ENCODE measurements at regions not wholly inside any gene's neighbourhood (a gene's known extent, or its start where the extent isn't known, plus 50 kb on each side); places are given as distances from the start of the nearest gene placed in this dataset.

GRCh38 chr19:32265995-32266394, 79.4 kb upstream of the ZNF507 start:
- Histone ChIP-seq H3K4me3 (ENCODE audit: low read length) (no peak overlapping the region), H3K79me2 (ENCODE audit: control insufficient read depth, insufficient read depth, low read length) (no peaks in the 10 kb centered on the region), H2AK5ac (ENCODE audit: low read length) (no peak overlapping the region), H3K79me1 (ENCODE audit: low read length) (no peaks in the 10 kb centered on the region), H4K5ac (ENCODE audit: low read length) (no peak overlapping the region), H2BK120ac (ENCODE audit: low read depth, low read length) (no peak overlapping the region), H3K27ac (ENCODE audit: low read depth, low read length) (no peak overlapping the region), H2BK15ac (replicated peaks; ENCODE audit: low read depth) (no peak overlapping the region), H3K4ac (ENCODE audit: low read depth, low read length) (no peak overlapping the region), H3K27me3 (ENCODE audit: insufficient read depth, low read length, poor library complexity) (no peaks in the 10 kb centered on the region), H3K4me2 (ENCODE audit: low read length) (no peak overlapping the region), H2BK5ac (ENCODE audit: low read length) (no peak overlapping the region), H3K4me1 (ENCODE audit: control insufficient read depth, low read depth, low read length) (no peaks in the 10 kb centered on the region), H3K23ac (ENCODE audit: low read length) (no peak overlapping the region), H3K9ac (ENCODE audit: low read length) (no peak overlapping the region), H3K56ac (ENCODE audit: low read length) (no peak overlapping the region), H3K36me3 (ENCODE audit: control insufficient read depth, insufficient read depth, low read length) (no peaks in the 10 kb centered on the region), H4K8ac (ENCODE audit: low read depth, low read length) (no peak overlapping the region), H3K18ac (ENCODE audit: low read length) (no peak overlapping the region)
- peak; percentile 63 for DNase-seq
- WGBS (ENCODE audit: extremely low coverage, insufficient coverage, low lambda C conversion rate), result no CpG with 5 or more reads among the region's 5 CpGs

GRCh38 chr19:32266460-32266859, 79.0 kb upstream of the ZNF507 start:
- Histone ChIP-seq H3K79me1 (ENCODE audit: low read length) (no peaks in the 10 kb centered on the region), H3K27ac (ENCODE audit: low read depth, low read length) (no peak overlapping the region), H2BK15ac (replicated peaks; ENCODE audit: low read depth) (no peak overlapping the region), H3K4ac (ENCODE audit: low read depth, low read length) (no peak overlapping the region), H4K8ac (ENCODE audit: low read depth, low read length) (no peak overlapping the region), H3K4me1 (ENCODE audit: control insufficient read depth, low read depth, low read length) (no peaks in the 10 kb centered on the region), H3K23ac (ENCODE audit: low read length) (no peak overlapping the region), H2BK120ac (ENCODE audit: low read depth, low read length) (no peak overlapping the region), H3K79me2 (ENCODE audit: control insufficient read depth, insufficient read depth, low read length) (no peaks in the 10 kb centered on the region), H3K36me3 (ENCODE audit: control insufficient read depth, insufficient read depth, low read length) (no peaks in the 10 kb centered on the region), H3K4me2 (ENCODE audit: low read length) (no peak overlapping the region), H2BK5ac (ENCODE audit: low read length) (no peak overlapping the region), H2AK5ac (ENCODE audit: low read length) (no peak overlapping the region), H4K5ac (ENCODE audit: low read length) (no peak overlapping the region), H3K4me3 (ENCODE audit: low read length) (no peak overlapping the region), H3K27me3 (ENCODE audit: insufficient read depth, low read length, poor library complexity) (no peaks in the 10 kb centered on the region), H3K18ac (ENCODE audit: low read length) (no peak overlapping the region), H3K56ac (ENCODE audit: low read length) (no peak overlapping the region), H3K9ac (ENCODE audit: low read length) (no peak overlapping the region)
- DNase-seq, result no peak
- WGBS (ENCODE audit: extremely low coverage, insufficient coverage, low lambda C conversion rate), result no CpG with 5 or more reads among the region's 5 CpGs

DNA sequence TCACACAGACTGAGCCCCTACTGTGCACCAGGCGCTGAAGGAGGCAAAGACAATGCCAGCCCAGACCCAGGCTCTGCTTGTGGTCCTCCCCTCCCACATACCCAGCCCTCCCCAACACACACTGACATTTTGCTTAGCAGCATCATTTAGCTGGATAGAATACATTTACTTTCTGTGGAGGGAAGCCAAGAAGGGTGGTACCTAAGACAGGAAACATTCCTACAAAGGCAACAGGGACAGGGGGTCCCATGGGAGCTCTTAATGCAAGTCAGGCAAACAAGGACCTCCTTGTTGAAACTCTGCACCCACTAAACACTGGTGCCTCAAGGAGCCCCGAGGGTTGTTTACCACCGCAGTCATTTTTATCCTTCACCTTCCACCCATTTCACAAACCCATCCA, 77.0 kb upstream of the ZNF507 start:
- no peaks in the 10 kb centered on the region for H3K79me2 ChIP-seq (ENCODE audit: control insufficient read depth, insufficient read depth, low read length)
- no peak overlapping the region for H2BK120ac ChIP-seq (ENCODE audit: low read depth, low read length)
- H3K4ac ChIP-seq (ENCODE audit: low read depth, low read length), result no peak overlapping the region
- DNase-seq, result no peak
- no peak overlapping the region for H4K8ac ChIP-seq (ENCODE audit: low read depth, low read length)
- no peak overlapping the region for H2AK5ac ChIP-seq (ENCODE audit: low read length)
- no peak overlapping the region for H4K5ac ChIP-seq (ENCODE audit: low read length)
- H3K4me1 ChIP-seq (ENCODE audit: control insufficient read depth, low read depth, low read length), result no peaks in the 10 kb centered on the region
- no CpG with 5 or more reads among the region's 3 CpGs for WGBS (ENCODE audit: extremely low coverage, insufficient coverage, low lambda C conversion rate)
- H3K27me3 ChIP-seq (ENCODE audit: insufficient read depth, low read length, poor library complexity), result no peaks in the 10 kb centered on the region
- no peaks in the 10 kb centered on the region for H3K79me1 ChIP-seq (ENCODE audit: low read length)
- H2BK15ac ChIP-seq (replicated peaks; ENCODE audit: low read depth), result no peak overlapping the region
- no peak overlapping the region for H3K18ac ChIP-seq (ENCODE audit: low read length)
- no peak overlapping the region for H3K4me2 ChIP-seq (ENCODE audit: low read length)
- no peak overlapping the region for H3K56ac ChIP-seq (ENCODE audit: low read length)
- no peak overlapping the region for H3K4me3 ChIP-seq (ENCODE audit: low read length)
- no peak overlapping the region for H3K23ac ChIP-seq (ENCODE audit: low read length)
- H2BK5ac ChIP-seq (ENCODE audit: low read length), result no peak overlapping the region
- H3K9ac ChIP-seq (ENCODE audit: low read length), result no peak overlapping the region
- no peaks in the 10 kb centered on the region for H3K36me3 ChIP-seq (ENCODE audit: control insufficient read depth, insufficient read depth, low read length)
- no peak overlapping the region for H3K27ac ChIP-seq (ENCODE audit: low read depth, low read length)

- H4K8ac ChIP-seq (ENCODE audit: low read depth, low read length), result no peak overlapping the region
- no peak overlapping the region for H4K5ac ChIP-seq (ENCODE audit: low read length)
- H2AK5ac ChIP-seq (ENCODE audit: low read length), result no peak overlapping the region
- H3K27ac ChIP-seq (ENCODE audit: low read depth, low read length), result no peak overlapping the region
- H2BK15ac ChIP-seq (replicated peaks; ENCODE audit: low read depth), result no peak overlapping the region
- no peaks in the 10 kb centered on the region for H3K36me3 ChIP-seq (ENCODE audit: control insufficient read depth, insufficient read depth, low read length)
- H3K9ac ChIP-seq (ENCODE audit: low read length), result no peak overlapping the region
- no peak overlapping the region for H2BK5ac ChIP-seq (ENCODE audit: low read length)
- no CpG with 5 or more reads among the region's 5 CpGs for whole genome bisulfite sequencing (ENCODE audit: extremely low coverage, insufficient coverage, low lambda C conversion rate)
- H3K4me3 ChIP-seq (ENCODE audit: low read length), result no peak overlapping the region
- H3K4ac ChIP-seq (ENCODE audit: low read depth, low read length), result no peak overlapping the region
- no peak overlapping the region for H3K56ac ChIP-seq (ENCODE audit: low read length)
- no peak overlapping the region for H2BK120ac ChIP-seq (ENCODE audit: low read depth, low read length)
- no peaks in the 10 kb centered on the region for H3K79me2 ChIP-seq (ENCODE audit: control insufficient read depth, insufficient read depth, low read length)
- no peaks in the 10 kb centered on the region for H3K79me1 ChIP-seq (ENCODE audit: low read length)
- H3K23ac ChIP-seq (ENCODE audit: low read length), result no peak overlapping the region
- no peak overlapping the region for H3K4me2 ChIP-seq (ENCODE audit: low read length)
- H3K4me1 ChIP-seq (ENCODE audit: control insufficient read depth, low read depth, low read length), result no peaks in the 10 kb centered on the region
- no peak for DNase-seq
- no peak overlapping the region for H3K18ac ChIP-seq (ENCODE audit: low read length)
- no peaks in the 10 kb centered on the region for H3K27me3 ChIP-seq (ENCODE audit: insufficient read depth, low read length, poor library complexity)
Measured at GRCh38 chr19:32269831-32270230, 75.6 kb upstream of the ZNF507 start.

- H2AK5ac ChIP-seq (ENCODE audit: low read length), result no peak overlapping the region
- H3K27me3 ChIP-seq (ENCODE audit: insufficient read depth, low read length, poor library complexity), result no peaks in the 10 kb centered on the region
- H2BK5ac ChIP-seq (ENCODE audit: low read length), result no peak overlapping the region
- H4K5ac ChIP-seq (ENCODE audit: low read length), result no peak overlapping the region
- H3K36me3 ChIP-seq (ENCODE audit: control insufficient read depth, insufficient read depth, low read length), result no peaks in the 10 kb centered on the region
- H3K23ac ChIP-seq (ENCODE audit: low read length), result no peak overlapping the region
- H3K4me2 ChIP-seq (ENCODE audit: low read length), result no peak overlapping the region
- H3K56ac ChIP-seq (ENCODE audit: low read length), result no peak overlapping the region
- no peak overlapping the region for H3K4me3 ChIP-seq (ENCODE audit: low read length)
- no peak overlapping the region for H3K18ac ChIP-seq (ENCODE audit: low read length)
- H3K4ac ChIP-seq (ENCODE audit: low read depth, low read length), result no peak overlapping the region
- H3K79me2 ChIP-seq (ENCODE audit: control insufficient read depth, insufficient read depth, low read length), result no peaks in the 10 kb centered on the region
- H3K4me1 ChIP-seq (ENCODE audit: control insufficient read depth, low read depth, low read length), result no peaks in the 10 kb centered on the region
- DNase-seq, result no peak
- H4K8ac ChIP-seq (ENCODE audit: low read depth, low read length), result no peak overlapping the region
- H2BK15ac ChIP-seq (replicated peaks; ENCODE audit: low read depth), result no peak overlapping the region
- no peaks in the 10 kb centered on the region for H3K79me1 ChIP-seq (ENCODE audit: low read length)
- no peak overlapping the region for H3K27ac ChIP-seq (ENCODE audit: low read depth, low read length)
- H3K9ac ChIP-seq (ENCODE audit: low read length), result no peak overlapping the region
- H2BK120ac ChIP-seq (ENCODE audit: low read depth, low read length), result no peak overlapping the region
Measured at GRCh38 chr19:32273483-32273882, 71.9 kb upstream of the ZNF507 start.

GRCh38 chr19:32287086-32287485, 58.3 kb upstream of the ZNF507 start:
- H3K18ac ChIP-seq (ENCODE audit: low read length), result no peak overlapping the region
- no CpG with 5 or more reads among the region's 4 CpGs for WGBS (ENCODE audit: extremely low coverage, insufficient coverage, low lambda C conversion rate)
- H3K23ac ChIP-seq (ENCODE audit: low read length), result no peak overlapping the region
- peak; percentile 11 for DNase-seq
- H2BK120ac ChIP-seq (ENCODE audit: low read depth, low read length), result no peak overlapping the region
- no peak overlapping the region for H3K4me3 ChIP-seq (ENCODE audit: low read length)
- H3K4me2 ChIP-seq (ENCODE audit: low read length), result no peak overlapping the region
- no peak overlapping the region for H3K27ac ChIP-seq (ENCODE audit: low read depth, low read length)
- H3K79me2 ChIP-seq (ENCODE audit: control insufficient read depth, insufficient read depth, low read length), result no peaks in the 10 kb centered on the region
- H3K4me1 ChIP-seq (ENCODE audit: control insufficient read depth, low read depth, low read length), result no peaks in the 10 kb centered on the region
- H3K9ac ChIP-seq (ENCODE audit: low read length), result no peak overlapping the region
- H3K27me3 ChIP-seq (ENCODE audit: insufficient read depth, low read length, poor library complexity), result no peaks in the 10 kb centered on the region
- no peak overlapping the region for H4K8ac ChIP-seq (ENCODE audit: low read depth, low read length)
- no peak overlapping the region for H2AK5ac ChIP-seq (ENCODE audit: low read length)
- no peak overlapping the region for H2BK15ac ChIP-seq (replicated peaks; ENCODE audit: low read depth)
- H3K79me1 ChIP-seq (ENCODE audit: low read length), result no peaks in the 10 kb centered on the region
- H3K56ac ChIP-seq (ENCODE audit: low read length), result peak overlapping the region; percentile 9
- H4K5ac ChIP-seq (ENCODE audit: low read length), result no peak overlapping the region
- H3K36me3 ChIP-seq (ENCODE audit: control insufficient read depth, insufficient read depth, low read length), result no peaks in the 10 kb centered on the region
- H3K4ac ChIP-seq (ENCODE audit: low read depth, low read length), result no peak overlapping the region
- no peak overlapping the region for H2BK5ac ChIP-seq (ENCODE audit: low read length)

Data from mesendoderm (in vitro differentiated cells).